Liver (tissue), 3 donors: ENCODE measurements at regions not wholly inside any gene's neighbourhood (a gene's known extent, or its start where the extent isn't known, plus 50 kb on each side); places are given as distances from the start of the nearest gene placed in this dataset.

Experiments used
- CTCF ChIP-seq: fragments of 150-350 bp; IDR thresholded peaks from 2 replicates; pipeline ENCODE4 v1.5.1; 2017; ENCODE audit warnings: improper control_type of control experiment, low read depth, low read length; ENCODE audit not compliant: missing input control
- GABPA ChIP-seq, 2 donors: IDR thresholded peaks in 1 of 2; conservative IDR thresholded peaks in 1 of 2; 2 replicates each; pipeline ENCODE4 v1.6.1; 2016; ENCODE audit warnings: antibody characterized with exemption in 2 of 2, mild to moderate bottlenecking in 1 of 2, moderate library complexity in 1 of 2
- JUND ChIP-seq, 2 donors: IDR thresholded peaks; 2 replicates each; pipeline ENCODE4 v1.6.1; 2016; ENCODE audit warnings: antibody characterized with exemption in 2 of 2
- MAX ChIP-seq: IDR thresholded peaks from 2 replicates; pipeline ENCODE4 v1.6.1; 2016; ENCODE audit warnings: antibody characterized with exemption
- NR2F2 ChIP-seq: IDR thresholded peaks from 2 replicates; pipeline ENCODE4 v1.6.1; 2016; ENCODE audit warnings: antibody characterized with exemption
- RAD21 ChIP-seq, 2 donors: IDR thresholded peaks; 2 replicates each; pipeline ENCODE4 v1.6.1; 2016; ENCODE audit warnings: antibody characterized with exemption in 2 of 2, mild to moderate bottlenecking in 2 of 2
- SP1 ChIP-seq: IDR thresholded peaks from 2 replicates; pipeline ENCODE4 v1.6.1; 2018; ENCODE audit warnings: antibody characterized with exemption, mild to moderate bottlenecking
- YY1 ChIP-seq: IDR thresholded peaks from 2 replicates; pipeline ENCODE4 v1.6.1; 2016; ENCODE audit warnings: antibody characterized with exemption, mild to moderate bottlenecking
- TF ChIP-seq, protein P1 (sequence below): IDR thresholded peaks from 2 replicates; pipeline ENCODE4 v1.6.1; 2016; ENCODE audit warnings: antibody characterized with exemption
- donor health status: healthy.
- donor health status: healthy.

DNA sequence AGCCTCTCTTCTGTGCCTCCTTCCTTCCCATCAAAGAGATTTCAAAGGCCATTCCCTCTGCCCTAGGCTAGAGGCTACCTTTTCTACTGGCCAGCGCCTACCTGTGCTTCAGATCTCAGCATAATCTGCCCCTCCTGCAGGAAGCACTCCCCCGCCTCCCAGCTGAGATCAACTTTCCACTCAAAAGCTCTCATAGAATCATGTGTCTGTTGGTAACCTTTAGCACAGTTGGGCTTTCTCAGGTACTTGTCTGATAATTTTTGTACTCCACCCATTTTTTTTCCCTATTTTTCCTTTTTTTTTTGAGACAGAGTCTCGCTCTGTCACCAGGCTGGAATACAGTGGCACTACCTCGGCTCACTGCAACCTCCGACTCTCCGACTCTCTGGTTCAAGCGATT is 231.0 kb upstream of the PRSS58 start:
- TF ChIP-seq MAX (no peak), CTCF (no peak), GABPA (IDR thresholded peaks at IDR 0.05 in 1 of 2, conservative IDR thresholded peaks at IDR 0.05 in 1 of 2) (no peak), NR2F2 (no peak), SP1 (no peak), JUND (IDR thresholded peaks at IDR 0.05) (no peak), RAD21 (IDR thresholded peaks at IDR 0.05) (no peak), YY1 (no peak)
- TF ChIP-seq, protein P1, sequence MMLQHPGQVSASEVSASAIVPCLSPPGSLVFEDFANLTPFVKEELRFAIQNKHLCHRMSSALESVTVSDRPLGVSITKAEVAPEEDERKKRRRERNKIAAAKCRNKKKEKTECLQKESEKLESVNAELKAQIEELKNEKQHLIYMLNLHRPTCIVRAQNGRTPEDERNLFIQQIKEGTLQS, result no peak
